Breast epithelium (tissue), 3 donors: ENCODE measurements at regions not wholly inside any gene's neighbourhood (a gene's known extent, or its start where the extent isn't known, plus 50 kb on each side); places are given as distances from the start of the nearest gene placed in this dataset.

Experiments
- POLR2A ChIP-seq: fragments of 450-650 bp; IDR thresholded peaks from one replicate; pipeline ENCODE4 v1.6.1; 2016; ENCODE audit warnings: antibody characterized with exemption, mild to moderate bottlenecking, moderate library complexity
- POLR2AphosphoS5 ChIP-seq, 3 donors: sonication (generic); formaldehyde crosslinking; IDR thresholded peaks; one replicate each; pipeline ENCODE4 v1.6.1; 2017; ENCODE audit warnings: antibody characterized with exemption in 3 of 3
- TF ChIP-seq, protein P1 (sequence below), 3 donors: fragments of 450-650 bp; IDR thresholded peaks; one replicate each; pipeline ENCODE4 v1.5.1; 2016 to 2017; ENCODE audit warnings: antibody characterized with exemption in 3 of 3, mild to moderate bottlenecking in 3 of 3, moderate library complexity in 3 of 3

DNA sequence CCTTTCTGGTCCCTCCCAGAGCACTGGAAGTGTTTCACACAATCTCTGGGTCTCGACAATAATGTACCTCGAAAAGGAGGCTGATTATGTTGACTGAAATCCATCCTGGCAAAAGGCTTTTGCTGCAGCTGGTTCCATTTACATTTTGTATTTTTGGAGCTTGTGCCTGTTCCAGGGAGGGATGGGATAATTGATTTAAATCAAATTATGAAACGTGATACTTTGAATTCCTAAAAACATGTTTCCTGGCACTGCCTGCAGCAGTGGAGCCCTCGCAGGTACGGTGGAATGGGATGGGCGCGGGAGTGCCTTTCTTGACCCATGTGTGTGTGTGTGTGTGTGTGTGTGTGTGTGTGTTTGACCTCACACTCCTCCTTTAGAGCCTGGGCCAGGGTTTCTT lies 455.5 kb upstream of the MEIS1 start:
- TF ChIP-seq, protein P1, sequence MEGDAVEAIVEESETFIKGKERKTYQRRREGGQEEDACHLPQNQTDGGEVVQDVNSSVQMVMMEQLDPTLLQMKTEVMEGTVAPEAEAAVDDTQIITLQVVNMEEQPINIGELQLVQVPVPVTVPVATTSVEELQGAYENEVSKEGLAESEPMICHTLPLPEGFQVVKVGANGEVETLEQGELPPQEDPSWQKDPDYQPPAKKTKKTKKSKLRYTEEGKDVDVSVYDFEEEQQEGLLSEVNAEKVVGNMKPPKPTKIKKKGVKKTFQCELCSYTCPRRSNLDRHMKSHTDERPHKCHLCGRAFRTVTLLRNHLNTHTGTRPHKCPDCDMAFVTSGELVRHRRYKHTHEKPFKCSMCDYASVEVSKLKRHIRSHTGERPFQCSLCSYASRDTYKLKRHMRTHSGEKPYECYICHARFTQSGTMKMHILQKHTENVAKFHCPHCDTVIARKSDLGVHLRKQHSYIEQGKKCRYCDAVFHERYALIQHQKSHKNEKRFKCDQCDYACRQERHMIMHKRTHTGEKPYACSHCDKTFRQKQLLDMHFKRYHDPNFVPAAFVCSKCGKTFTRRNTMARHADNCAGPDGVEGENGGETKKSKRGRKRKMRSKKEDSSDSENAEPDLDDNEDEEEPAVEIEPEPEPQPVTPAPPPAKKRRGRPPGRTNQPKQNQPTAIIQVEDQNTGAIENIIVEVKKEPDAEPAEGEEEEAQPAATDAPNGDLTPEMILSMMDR (IDR thresholded peaks at IDR 0.05), result no peak
- TF ChIP-seq POLR2AphosphoS5 (IDR thresholded peaks at IDR 0.05) (no peak), POLR2A (no peak)
